ENCODE measurements at regions not wholly inside any gene's neighbourhood (a gene's known extent, or its start where the extent isn't known, plus 50 kb on each side); places are given as distances from the start of the nearest gene placed in this dataset.

DNA sequence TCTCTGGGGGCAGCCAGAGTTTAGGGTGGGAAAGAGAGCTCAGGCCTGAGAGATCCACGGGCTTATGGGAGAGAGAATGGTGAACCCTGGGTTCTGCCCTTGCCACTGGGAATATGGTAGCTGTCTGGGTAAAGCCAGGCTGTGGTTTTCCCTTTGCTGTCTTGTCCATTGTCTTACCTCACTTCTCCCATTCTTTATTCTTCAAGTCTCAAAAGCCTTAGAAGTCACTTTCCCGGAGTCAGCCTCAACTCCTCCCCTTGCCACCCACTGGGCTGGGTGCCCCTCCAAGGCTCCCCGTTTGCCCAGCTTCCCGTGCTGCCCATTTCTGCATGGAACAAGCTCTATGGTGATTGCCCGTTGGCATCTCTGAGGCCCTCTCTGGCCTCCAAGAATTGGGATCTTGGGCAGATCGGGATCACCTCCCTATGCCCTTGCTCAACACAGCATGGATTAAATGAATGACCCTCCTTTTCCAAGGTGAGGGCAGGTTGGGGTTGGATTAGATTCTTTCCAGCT is 228.2 kb downstream of the HAUS1 start:
- TF ChIP-seq, protein P1, sequence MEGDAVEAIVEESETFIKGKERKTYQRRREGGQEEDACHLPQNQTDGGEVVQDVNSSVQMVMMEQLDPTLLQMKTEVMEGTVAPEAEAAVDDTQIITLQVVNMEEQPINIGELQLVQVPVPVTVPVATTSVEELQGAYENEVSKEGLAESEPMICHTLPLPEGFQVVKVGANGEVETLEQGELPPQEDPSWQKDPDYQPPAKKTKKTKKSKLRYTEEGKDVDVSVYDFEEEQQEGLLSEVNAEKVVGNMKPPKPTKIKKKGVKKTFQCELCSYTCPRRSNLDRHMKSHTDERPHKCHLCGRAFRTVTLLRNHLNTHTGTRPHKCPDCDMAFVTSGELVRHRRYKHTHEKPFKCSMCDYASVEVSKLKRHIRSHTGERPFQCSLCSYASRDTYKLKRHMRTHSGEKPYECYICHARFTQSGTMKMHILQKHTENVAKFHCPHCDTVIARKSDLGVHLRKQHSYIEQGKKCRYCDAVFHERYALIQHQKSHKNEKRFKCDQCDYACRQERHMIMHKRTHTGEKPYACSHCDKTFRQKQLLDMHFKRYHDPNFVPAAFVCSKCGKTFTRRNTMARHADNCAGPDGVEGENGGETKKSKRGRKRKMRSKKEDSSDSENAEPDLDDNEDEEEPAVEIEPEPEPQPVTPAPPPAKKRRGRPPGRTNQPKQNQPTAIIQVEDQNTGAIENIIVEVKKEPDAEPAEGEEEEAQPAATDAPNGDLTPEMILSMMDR (IDR thresholded peaks at IDR 0.05) = no peak
- TF ChIP-seq POLR2A (IDR thresholded peaks at IDR 0.05) = no peak
